ENCODE measurements at regions not wholly inside any gene's neighbourhood (a gene's known extent, or its start where the extent isn't known, plus 50 kb on each side); places are given as distances from the start of the nearest gene placed in this dataset.

DNA sequence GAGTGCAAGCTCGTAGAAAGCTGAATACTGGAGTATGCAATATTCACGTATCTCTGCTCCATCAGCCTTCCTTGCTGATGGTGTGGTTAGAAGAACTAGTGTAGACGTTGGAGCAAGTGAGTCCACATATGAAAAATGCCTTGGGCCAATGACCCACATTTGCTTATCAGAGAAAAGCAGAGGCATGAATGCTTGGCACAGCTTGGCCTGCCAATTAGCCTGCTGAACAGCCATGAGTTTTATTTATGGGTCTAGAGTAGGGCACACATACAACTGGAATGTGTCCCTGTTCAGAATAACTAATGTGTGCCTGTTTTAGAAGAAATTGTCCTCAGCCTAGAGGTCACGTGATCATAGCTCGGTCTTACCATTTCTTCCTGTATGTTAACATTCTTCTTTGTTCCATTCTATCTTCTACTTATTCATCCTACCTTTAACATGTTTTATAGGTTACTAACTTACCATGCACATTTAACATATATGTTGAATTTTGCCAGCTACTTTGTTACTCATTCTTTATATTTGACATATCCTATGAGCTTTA is 432.7 kb upstream of the AADAT start:
- 94% methylated on average over 5 of the region's 5 CpGs; no CpG with 5 or more reads in 1 of the 2 experiments for WGBS, 2 experiments (ENCODE audit: extremely low coverage in 1 of 2, insufficient coverage in 1 of 2, insufficient read length in 1 of 2, insufficient replicate concordance in 2 of 2, low coverage in 1 of 2, low lambda C conversion rate in 2 of 2, missing lambda C conversion rate in 1 of 2)

More for the DNA sequence above, 432.7 kb upstream of the AADAT start:
- no peak for DNase-seq (ENCODE audit: low read depth in 1 of 2, low spot score in 2 of 2)
- ChIA-PET CTCF (ENCODE audit: partially characterized antibody) (no interaction called here), POLR2A (ENCODE audit: partially characterized antibody) (no interaction called here)
- Histone ChIP-seq H4K20me1 (replicated peaks in 1 of 2; ENCODE audit: control insufficient read depth in 1 of 2, insufficient read depth in 2 of 2, low read length in 2 of 2) (no peaks in the 10 kb centered on the region), H2AK5ac (ENCODE audit: low read depth, low read length) (no peak overlapping the region), H4K8ac (ENCODE audit: extremely low read depth, insufficient read depth, low read length) (no peak overlapping the region), H4K91ac (replicated peaks; ENCODE audit: insufficient read length, low read length) (no peak overlapping the region), H3K4me3 (ENCODE audit: extremely low read depth in 1 of 4, insufficient read depth in 2 of 4, low read depth in 3 of 4, low read length in 4 of 4) (no peak overlapping the region), H3K36me3 (ENCODE audit: control insufficient read depth in 2 of 4, insufficient read depth in 4 of 4, low read length in 3 of 4) (no peaks in the 10 kb centered on the region), H3K4me1 (replicated peaks in 1 of 4; ENCODE audit: control insufficient read depth in 3 of 4, insufficient read depth in 4 of 4, low read length in 3 of 4) (no peaks in the 10 kb centered on the region), H3K4me2 (ENCODE audit: insufficient read depth in 1 of 2, low read depth in 2 of 2, low read length in 2 of 2) (no peak overlapping the region), H3K27ac (ENCODE audit: low read depth, low read length) (no peak overlapping the region), H3K23me2 (ENCODE audit: low read depth, low read length) (no peaks in the 10 kb centered on the region), H3K56ac (replicated peaks; ENCODE audit: insufficient read length, low read depth, low read length) (no peak overlapping the region), H3K79me2 (ENCODE audit: control insufficient read depth in 1 of 2, insufficient read depth in 2 of 2, low read length in 2 of 2) (no peaks in the 10 kb centered on the region), H2BK120ac (replicated peaks; ENCODE audit: low read depth, low read length) (no peak overlapping the region), H3K79me1 (ENCODE audit: low read depth, low read length) (no peaks in the 10 kb centered on the region), H2BK12ac (ENCODE audit: low read depth, low read length) (no peak overlapping the region), H3K4ac (replicated peaks; ENCODE audit: insufficient read length, low read depth, low read length) (no peak overlapping the region), H2BK20ac (ENCODE audit: low read length) (no peak overlapping the region), H3K9me3 (ENCODE audit: insufficient read depth in 2 of 2, low read depth in 1 of 2, low read length in 1 of 2) (peaks cover 0 to 5% of the 10 kb centered on the region in 2 experiments; a peak in 1 of 4 replicates), H3K27me3 (replicated peaks in 1 of 4; ENCODE audit: control insufficient read depth in 3 of 4, extremely low read depth in 1 of 4, insufficient read depth in 3 of 4, low read length in 3 of 4) (no peaks in the 10 kb centered on the region), H2BK5ac (ENCODE audit: low read depth, low read length) (no peak overlapping the region), H4K5ac (ENCODE audit: insufficient read length, low read depth, low read length) (no peak overlapping the region), H3K14ac (ENCODE audit: insufficient read length) (no peak overlapping the region), H3K18ac (ENCODE audit: extremely low read depth, low read length) (no peak overlapping the region), H3K9ac (replicated peaks in 1 of 4; ENCODE audit: extremely low read depth in 1 of 4, low read depth in 3 of 4, low read length in 3 of 4) (no peak overlapping the region), H3K23ac (ENCODE audit: insufficient read length) (peak overlapping the region; percentile 15), H2BK15ac (ENCODE audit: low read length) (no peak overlapping the region), H2AFZ (ENCODE audit: low read length) (no peak overlapping the region)
- TF ChIP-seq GABPA (IDR thresholded peaks at IDR 0.05; ENCODE audit: borderline replicate concordance, insufficient read depth, low read length) (no peak), SP2 (IDR thresholded peaks at IDR 0.05; ENCODE audit: low read length) (no peak), SIRT6 (IDR thresholded peaks at IDR 0.05; ENCODE audit: low read length) (no peak), BRCA1 (IDR thresholded peaks at IDR 0.05; ENCODE audit: low read depth, low read length) (no peak), CREB1 (IDR thresholded peaks at IDR 0.05) (no peak), KDM4A (IDR thresholded peaks at IDR 0.05; ENCODE audit: low read depth, low read length, severe bottlenecking) (no peak), SRF (IDR thresholded peaks at IDR 0.05; ENCODE audit: low read depth, low read length) (no peak), RFX5 (IDR thresholded peaks at IDR 0.05; ENCODE audit: borderline replicate concordance, low read depth, low read length) (no peak), JUN (IDR thresholded peaks at IDR 0.05; ENCODE audit: low read depth, low read length) (no peak), TBP (IDR thresholded peaks at IDR 0.05; ENCODE audit: low read depth, low read length) (no peak), RAD21 (IDR thresholded peaks at IDR 0.05 in 1 of 2, conservative IDR thresholded peaks at IDR 0.05 in 1 of 2; ENCODE audit: low read depth in 2 of 2, low read length in 2 of 2) (no peak), TCF12 (IDR thresholded peaks at IDR 0.05; ENCODE audit: low read depth, low read length) (no peak)
- no peak for FAIRE-seq
